Adrenal gland (tissue), 5 donors: ENCODE measurements at regions not wholly inside any gene's neighbourhood (a gene's known extent, or its start where the extent isn't known, plus 50 kb on each side); places are given as distances from the start of the nearest gene placed in this dataset.

Source experiments
- CTCF ChIP-seq, 6 experiments: fragments of 450-650 bp in 4 of 6; fragments of 200-600 bp in 2 of 6; sonication (generic) in 1 of 6; IDR thresholded peaks; 1 replicate in 5 of 6; 2 replicates in 1 of 6; pipeline versions ENCODE4 v1.5.1 to v1.8.0; 2016 to 2021; ENCODE audit warnings: antibody characterized with exemption in 6 of 6, mild to moderate bottlenecking in 2 of 6, moderate library complexity in 1 of 6
- POLR2A ChIP-seq, 2 donors: fragments of 450-650 bp; IDR thresholded peaks; one replicate each; pipeline ENCODE4 v1.6.1; 2017; ENCODE audit warnings: antibody characterized with exemption in 2 of 2, mild to moderate bottlenecking in 2 of 2, moderate library complexity in 1 of 2
- donor health status: DM: no; HTN: no; CAD: no.

- TF ChIP-seq CTCF (IDR thresholded peaks at IDR 0.05) (peak; percentile 59 to 82 (median 68)), POLR2A (IDR thresholded peaks at IDR 0.05) (no peak)
Measured at GRCh38 chr6:148144917-148145521, 197.6 kb upstream of the SASH1 start.
